Trophoblast cell (in vitro differentiated cells and primary cell): ENCODE measurements at regions not wholly inside any gene's neighbourhood (a gene's known extent, or its start where the extent isn't known, plus 50 kb on each side); places are given as distances from the start of the nearest gene placed in this dataset.
"Not testable (repeated sequence)": the region's sequence is repeated elsewhere in the genome, so short reads cannot be mapped to it uniquely, and the experiment has no call there.

Experiments
- DNase-seq, 2 donors: peaks; one replicate each; pipeline ENCODE4 v3.0.0-alpha.2; 2016
- H2AFZ ChIP-seq: 2 replicates; pipeline ENCODE4 v1.6.1; 2013; ENCODE audit warnings: low read length, moderate library complexity, mild to moderate bottlenecking; ENCODE audit not compliant: insufficient read depth, poor library complexity
- H2AK5ac ChIP-seq: 2 replicates; pipeline ENCODE4 v1.6.1; 2013; ENCODE audit warnings: mild to moderate bottlenecking, low read length
- H2BK120ac ChIP-seq: 2 replicates; pipeline ENCODE4 v1.6.1; 2013; ENCODE audit warnings: low read length, mild to moderate bottlenecking, moderate library complexity; ENCODE audit not compliant: insufficient read depth, poor library complexity
- H2BK12ac ChIP-seq: 2 replicates; pipeline ENCODE4 v1.6.1; 2013; ENCODE audit warnings: mild to moderate bottlenecking, low read length, moderate library complexity
- H2BK5ac ChIP-seq: 2 replicates; pipeline ENCODE4 v1.6.1; 2013; ENCODE audit warnings: low read length, low read depth, moderate library complexity, mild to moderate bottlenecking; ENCODE audit not compliant: poor library complexity
- H3K14ac ChIP-seq: 2 replicates; pipeline ENCODE4 v1.6.1; 2013; ENCODE audit warnings: mild to moderate bottlenecking, low read length
- H3K18ac ChIP-seq: 2 replicates; pipeline ENCODE4 v1.6.1; 2013; ENCODE audit warnings: mild to moderate bottlenecking, low read length
- H3K23ac ChIP-seq: 2 replicates; pipeline ENCODE4 v1.6.1; 2013; ENCODE audit warnings: low read length
- H3K27ac ChIP-seq: 2 replicates; pipeline ENCODE4 v1.5.1; 2013; ENCODE audit warnings: low read depth, mild to moderate bottlenecking, inconsistent platforms, low read length, moderate library complexity
- H3K27me3 ChIP-seq: 2 replicates; pipeline ENCODE4 v1.6.1; 2013; ENCODE audit warnings: inconsistent platforms, mild to moderate bottlenecking, low read length, moderate library complexity; ENCODE audit not compliant: insufficient read depth
- H3K36me3 ChIP-seq, 2 experiments: 1 replicate in 1 of 2; 2 replicates in 1 of 2; pipeline ENCODE4 v1.6.1; 2013; ENCODE audit warnings: low read length in 2 of 2, mild to moderate bottlenecking in 2 of 2, moderate library complexity in 1 of 2; ENCODE audit not compliant: insufficient read depth in 2 of 2, control insufficient read depth in 1 of 2
- H3K4ac ChIP-seq: 2 replicates; pipeline ENCODE4 v1.6.1; 2013; ENCODE audit warnings: low read depth, mild to moderate bottlenecking, low read length, moderate library complexity
- H3K4me1 ChIP-seq, 2 experiments: 1 replicate in 1 of 2; 2 replicates in 1 of 2; pipeline ENCODE4 v1.6.1; 2013; ENCODE audit warnings: low read length in 2 of 2, mild to moderate bottlenecking in 2 of 2, moderate library complexity in 1 of 2; ENCODE audit not compliant: insufficient read depth in 2 of 2, control insufficient read depth in 1 of 2
- H3K4me2 ChIP-seq: 2 replicates; pipeline ENCODE4 v1.6.1; 2013; ENCODE audit warnings: inconsistent platforms, mild to moderate bottlenecking, low read length, moderate library complexity
- H3K4me3 ChIP-seq: 2 replicates; pipeline ENCODE4 v1.5.1; 2013; ENCODE audit warnings: mild to moderate bottlenecking, low read depth, low read length, inconsistent platforms
- H3K79me1 ChIP-seq: one replicate; pipeline ENCODE4 v1.6.1; 2013; ENCODE audit warnings: low read length
- H3K79me2 ChIP-seq: 2 replicates; pipeline ENCODE4 v1.6.1; 2013; ENCODE audit warnings: low read length, mild to moderate bottlenecking; ENCODE audit not compliant: control insufficient read depth, insufficient read depth, poor library complexity
- H3K9ac ChIP-seq: 2 replicates; pipeline ENCODE4 v1.6.1; 2013; ENCODE audit warnings: mild to moderate bottlenecking, low read length
- H3K9me3 ChIP-seq: 2 replicates; pipeline ENCODE4 v1.6.1; 2013; ENCODE audit warnings: low read depth, mild to moderate bottlenecking, control low read depth, inconsistent platforms, low read length; ENCODE audit not compliant: insufficient read depth
- H4K12ac ChIP-seq: 2 replicates; pipeline ENCODE4 v1.6.1; 2013; ENCODE audit warnings: low read depth, mild to moderate bottlenecking, low read length, moderate library complexity
- H4K8ac ChIP-seq: 2 replicates; pipeline ENCODE4 v1.6.1; 2013; ENCODE audit warnings: low read depth, mild to moderate bottlenecking, low read length, moderate library complexity
- H4K91ac ChIP-seq: one replicate; pipeline ENCODE4 v1.6.1; 2013; ENCODE audit warnings: low read depth, mild to moderate bottlenecking, low read length, moderate library complexity
- WGBS: extraction: QIAGEN DNeasy Blood & Tissue Kit; methylation state at CpG from one replicate; pipeline ENCODE4 v1.1.7; 2013; ENCODE audit warnings: missing lambda C conversion rate; ENCODE audit not compliant: insufficient read length, insufficient coverage; ENCODE audit errors: extremely low coverage; 5-methylcytosine and 5-hydroxymethylcytosine counted together

DNA sequence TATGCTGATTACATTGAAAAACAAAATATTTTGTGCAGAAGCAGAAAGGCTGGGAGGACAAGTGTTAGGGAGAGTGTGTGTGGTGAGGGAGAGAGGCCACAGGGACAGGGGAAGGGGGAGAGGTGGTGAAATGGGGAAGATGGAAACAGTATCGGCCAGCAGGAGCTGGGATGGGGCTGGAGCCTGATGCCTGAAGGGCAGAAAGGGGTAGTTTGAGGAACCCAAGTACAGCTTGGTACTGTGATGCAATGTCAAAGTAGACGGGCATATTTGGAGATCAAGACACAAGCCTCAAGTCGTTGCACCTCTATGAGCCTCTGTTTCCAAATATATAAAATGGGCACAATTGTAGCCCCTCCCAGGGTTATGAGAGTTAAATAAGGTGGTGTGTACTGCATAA, 152.1 kb downstream of the LPIN1 start:
- H3K4ac ChIP-seq, result no peak overlapping the region
- peaks cover 1% of the 10 kb centered on the region for H3K9me3 ChIP-seq
- H3K79me1 ChIP-seq, result no peaks in the 10 kb centered on the region
- no peak overlapping the region for H3K18ac ChIP-seq
- no peak overlapping the region for H4K12ac ChIP-seq
- no peaks in the 10 kb centered on the region for H3K27me3 ChIP-seq
- H3K4me3 ChIP-seq, result no peak overlapping the region
- no peak overlapping the region for H3K9ac ChIP-seq
- DNase-seq, result no peak
- H4K8ac ChIP-seq, result no peak overlapping the region
- no peaks in the 10 kb centered on the region for H3K4me1 ChIP-seq
- no peaks in the 10 kb centered on the region for H3K79me2 ChIP-seq
- no peak overlapping the region for H2AFZ ChIP-seq
- no CpG with 5 or more reads among the region's 3 CpGs for WGBS
- no peak overlapping the region for H2BK5ac ChIP-seq
- no peak overlapping the region for H3K14ac ChIP-seq
- no peak overlapping the region for H3K23ac ChIP-seq
- no peak overlapping the region for H3K27ac ChIP-seq
- H2BK12ac ChIP-seq, result no peak overlapping the region
- H3K4me2 ChIP-seq, result no peak overlapping the region
- H2BK120ac ChIP-seq, result no peak overlapping the region
- H2AK5ac ChIP-seq, result no peak overlapping the region
- no peak overlapping the region for H4K91ac ChIP-seq
- H3K36me3 ChIP-seq, result no peaks in the 10 kb centered on the region

DNA sequence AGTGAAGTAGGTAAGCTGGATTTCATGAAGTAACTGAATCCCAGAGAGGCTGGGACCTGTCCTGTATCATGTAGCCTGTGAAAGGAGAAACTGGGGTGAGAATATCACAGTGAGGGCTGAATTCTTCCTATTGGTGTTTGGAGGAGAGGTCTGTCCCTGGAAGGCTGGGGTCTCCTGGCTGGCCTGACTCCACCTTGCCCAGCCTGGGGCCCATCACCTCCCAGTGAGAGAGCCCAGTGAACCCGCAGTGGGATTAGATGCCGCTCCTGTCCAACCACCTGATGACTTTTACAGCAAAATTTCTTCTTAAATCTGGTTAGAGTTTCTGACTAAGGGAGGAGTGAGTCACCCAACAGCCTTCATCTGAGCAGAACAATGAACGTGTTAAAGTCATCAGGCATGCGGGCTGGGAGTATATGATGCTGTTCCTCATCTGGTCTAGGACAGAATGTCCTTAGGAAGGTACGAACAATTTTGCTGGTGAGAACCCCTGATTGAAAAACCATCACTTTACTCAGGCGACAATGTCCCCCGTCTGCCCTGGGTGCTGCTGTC, 152.9 kb downstream of the LPIN1 start:
- WGBS, result no CpG with 5 or more reads among the region's 7 CpGs
- Histone ChIP-seq H3K27me3 (no peaks in the 10 kb centered on the region), H3K4me3 (no peak overlapping the region), H3K14ac (no peak overlapping the region), H3K79me2 (no peaks in the 10 kb centered on the region), H2BK120ac (no peak overlapping the region), H3K4ac (no peak overlapping the region), H4K8ac (no peak overlapping the region), H2BK5ac (no peak overlapping the region), H3K4me2 (no peak overlapping the region), H4K91ac (no peak overlapping the region), H3K27ac (no peak overlapping the region), H3K36me3 (no peaks in the 10 kb centered on the region), H4K12ac (no peak overlapping the region), H3K9ac (no peak overlapping the region), H2BK12ac (no peak overlapping the region), H3K9me3 (peaks cover 1% of the 10 kb centered on the region), H3K23ac (no peak overlapping the region), H3K79me1 (no peaks in the 10 kb centered on the region), H3K4me1 (no peaks in the 10 kb centered on the region), H3K18ac (no peak overlapping the region), H2AFZ (no peak overlapping the region), H2AK5ac (no peak overlapping the region)
- DNase-seq, result peak in 1 of 2 donors; percentile 7

- not testable (repeated sequence) for H3K9ac ChIP-seq, H3K9me3 ChIP-seq, H3K79me1 ChIP-seq, H4K12ac ChIP-seq, H3K36me3 ChIP-seq, H3K14ac ChIP-seq, H3K4me3 ChIP-seq, H3K4ac ChIP-seq, H2BK12ac ChIP-seq, H2AFZ ChIP-seq, H3K4me2 ChIP-seq, H3K4me1 ChIP-seq, H3K18ac ChIP-seq, H3K79me2 ChIP-seq, H3K27me3 ChIP-seq, H3K23ac ChIP-seq, H2BK120ac ChIP-seq, DNase-seq, H4K8ac ChIP-seq, H2AK5ac ChIP-seq, H2BK5ac ChIP-seq, H3K27ac ChIP-seq, H4K91ac ChIP-seq
- WGBS, result no CpG with 5 or more reads among the region's 4 CpGs
Measured at GRCh38 chr2:11900891-11901290, 154.5 kb downstream of the LPIN1 start.

DNA sequence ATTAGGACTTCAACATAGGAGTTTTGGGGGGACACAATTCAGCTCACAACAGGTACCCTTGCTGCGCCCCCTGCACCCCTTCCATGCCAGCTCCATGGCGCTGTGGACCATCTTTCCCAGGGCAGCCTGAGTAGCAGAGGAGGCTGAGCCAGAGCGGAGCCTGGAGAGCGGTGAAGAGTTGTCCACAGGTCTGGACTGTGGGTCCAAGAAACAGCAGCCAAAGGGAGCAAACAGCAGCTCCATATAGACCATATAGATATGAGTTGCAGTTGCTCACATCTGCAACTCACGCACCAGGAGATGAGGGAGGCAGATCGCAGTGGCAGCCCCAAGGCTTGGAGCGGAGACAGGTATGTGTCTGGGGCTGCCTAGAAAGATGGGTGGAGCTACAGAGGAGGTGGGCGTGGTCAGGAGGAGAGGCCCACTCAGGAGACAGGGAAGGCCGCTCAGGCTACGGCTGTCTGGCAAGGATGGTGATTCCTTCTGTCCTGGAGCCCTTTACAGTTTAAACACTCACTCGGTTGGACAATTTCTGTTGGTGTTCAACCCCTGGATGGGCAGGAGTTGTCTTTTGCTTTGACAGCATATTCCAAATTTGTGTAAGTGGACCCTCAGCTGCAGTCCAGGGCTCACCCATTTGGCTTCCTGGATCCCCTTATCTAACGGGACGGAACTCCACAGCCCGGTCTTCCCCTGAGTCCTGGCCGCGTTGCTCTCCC, 155.1 kb downstream of the LPIN1 start:
- H3K9me3 ChIP-seq, result peaks cover 1% of the 10 kb centered on the region
- H3K18ac ChIP-seq, result no peak overlapping the region
- no peak overlapping the region for H2BK120ac ChIP-seq
- H2BK5ac ChIP-seq, result no peak overlapping the region
- no peaks in the 10 kb centered on the region for H3K4me1 ChIP-seq
- H2AFZ ChIP-seq, result no peak overlapping the region
- H3K79me1 ChIP-seq, result no peaks in the 10 kb centered on the region
- H4K12ac ChIP-seq, result no peak overlapping the region
- no peaks in the 10 kb centered on the region for H3K79me2 ChIP-seq
- no peak overlapping the region for H3K4ac ChIP-seq
- no CpG with 5 or more reads among the region's 16 CpGs for WGBS
- no peak overlapping the region for H3K9ac ChIP-seq
- no peak overlapping the region for H3K27ac ChIP-seq
- H2AK5ac ChIP-seq, result no peak overlapping the region
- no peaks in the 10 kb centered on the region for H3K27me3 ChIP-seq
- H3K23ac ChIP-seq, result no peak overlapping the region
- no peak overlapping the region for H3K4me2 ChIP-seq
- H3K36me3 ChIP-seq, result no peaks in the 10 kb centered on the region
- H4K8ac ChIP-seq, result no peak overlapping the region
- H3K4me3 ChIP-seq, result no peak overlapping the region
- no peak overlapping the region for H3K14ac ChIP-seq
- no peak overlapping the region for H4K91ac ChIP-seq
- DNase-seq, result no peak
- H2BK12ac ChIP-seq, result no peak overlapping the region
